GM23338 (cell line): ENCODE measurements at regions not wholly inside any gene's neighbourhood (a gene's known extent, or its start where the extent isn't known, plus 50 kb on each side); places are given as distances from the start of the nearest gene placed in this dataset.

ENCODE experiments used
- CREB1 ChIP-seq: fragments of 250-450 bp; sonication (Bioruptor Pico); IDR thresholded peaks from 2 replicates; pipeline ENCODE4 v1.5.0; 2020; ENCODE audit warnings: low read depth, mild to moderate bottlenecking, moderate library complexity
- EZH2 ChIP-seq: fragments of 200-600 bp; sonication (generic); IDR thresholded peaks from one replicate; pipeline ENCODE4 v1.8.0; 2017; ENCODE audit warnings: antibody characterized with exemption, mild to moderate bottlenecking, low read depth; ENCODE audit not compliant: unreplicated experiment
- EZH2phosphoT487 ChIP-seq: fragments of 200-600 bp; sonication (generic); IDR thresholded peaks from one replicate; pipeline ENCODE4 v1.8.1; 2018; ENCODE audit warnings: antibody characterized with exemption; ENCODE audit not compliant: unreplicated experiment
- NANOG ChIP-seq: IDR thresholded peaks from 2 replicates; pipeline ENCODE4 v1.6.1; 2016; ENCODE audit warnings: antibody characterized with exemption, borderline replicate concordance
- POLR2AphosphoS5 ChIP-seq: IDR thresholded peaks from 2 replicates; pipeline ENCODE4 v1.6.1; 2016; ENCODE audit warnings: antibody characterized with exemption, low read depth
- TF ChIP-seq, protein P1 (sequence below): IDR thresholded peaks from one replicate; pipeline ENCODE4 v1.6.1; 2018; ENCODE audit warnings: antibody characterized with exemption; ENCODE audit not compliant: unreplicated experiment
- TF ChIP-seq, protein P2 (sequence below), 2 experiments: fragments of 200-600 bp in 1 of 2; sonication (generic) in 1 of 2; conservative IDR thresholded peaks; 2 replicates each; pipeline versions ENCODE4 v1.5.1 to v1.6.1; 2016 to 2017; ENCODE audit warnings: antibody characterized with exemption in 2 of 2, low read depth in 2 of 2, mild to moderate bottlenecking in 2 of 2, moderate library complexity in 1 of 2

DNA sequence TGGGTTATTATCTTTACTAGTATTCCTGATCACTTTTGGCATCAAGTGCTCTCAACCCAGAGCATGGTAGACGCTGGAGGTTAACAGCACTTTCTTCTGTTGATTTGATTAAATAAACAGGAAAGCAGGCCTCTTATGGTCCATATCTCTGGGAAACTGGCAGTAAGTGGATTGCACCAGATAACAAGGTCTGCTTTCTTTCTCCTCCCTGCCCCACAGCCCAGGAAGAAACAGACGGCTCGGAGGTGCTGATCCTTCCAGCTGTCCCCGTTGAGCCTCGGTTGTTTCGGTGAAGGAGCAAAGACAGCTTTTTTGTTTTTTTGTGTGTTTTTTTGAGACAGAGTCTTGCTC lies 100.8 kb upstream of the KCTD1 start:
- TF ChIP-seq POLR2AphosphoS5 (no peak), EZH2 (no peak), EZH2phosphoT487 (no peak), NANOG (no peak), CREB1 (CRISPR knock-in tag) (no peak)
- TF ChIP-seq, protein P1, sequence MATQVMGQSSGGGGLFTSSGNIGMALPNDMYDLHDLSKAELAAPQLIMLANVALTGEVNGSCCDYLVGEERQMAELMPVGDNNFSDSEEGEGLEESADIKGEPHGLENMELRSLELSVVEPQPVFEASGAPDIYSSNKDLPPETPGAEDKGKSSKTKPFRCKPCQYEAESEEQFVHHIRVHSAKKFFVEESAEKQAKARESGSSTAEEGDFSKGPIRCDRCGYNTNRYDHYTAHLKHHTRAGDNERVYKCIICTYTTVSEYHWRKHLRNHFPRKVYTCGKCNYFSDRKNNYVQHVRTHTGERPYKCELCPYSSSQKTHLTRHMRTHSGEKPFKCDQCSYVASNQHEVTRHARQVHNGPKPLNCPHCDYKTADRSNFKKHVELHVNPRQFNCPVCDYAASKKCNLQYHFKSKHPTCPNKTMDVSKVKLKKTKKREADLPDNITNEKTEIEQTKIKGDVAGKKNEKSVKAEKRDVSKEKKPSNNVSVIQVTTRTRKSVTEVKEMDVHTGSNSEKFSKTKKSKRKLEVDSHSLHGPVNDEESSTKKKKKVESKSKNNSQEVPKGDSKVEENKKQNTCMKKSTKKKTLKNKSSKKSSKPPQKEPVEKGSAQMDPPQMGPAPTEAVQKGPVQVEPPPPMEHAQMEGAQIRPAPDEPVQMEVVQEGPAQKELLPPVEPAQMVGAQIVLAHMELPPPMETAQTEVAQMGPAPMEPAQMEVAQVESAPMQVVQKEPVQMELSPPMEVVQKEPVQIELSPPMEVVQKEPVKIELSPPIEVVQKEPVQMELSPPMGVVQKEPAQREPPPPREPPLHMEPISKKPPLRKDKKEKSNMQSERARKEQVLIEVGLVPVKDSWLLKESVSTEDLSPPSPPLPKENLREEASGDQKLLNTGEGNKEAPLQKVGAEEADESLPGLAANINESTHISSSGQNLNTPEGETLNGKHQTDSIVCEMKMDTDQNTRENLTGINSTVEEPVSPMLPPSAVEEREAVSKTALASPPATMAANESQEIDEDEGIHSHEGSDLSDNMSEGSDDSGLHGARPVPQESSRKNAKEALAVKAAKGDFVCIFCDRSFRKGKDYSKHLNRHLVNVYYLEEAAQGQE = no peak
- TF ChIP-seq, protein P2, sequence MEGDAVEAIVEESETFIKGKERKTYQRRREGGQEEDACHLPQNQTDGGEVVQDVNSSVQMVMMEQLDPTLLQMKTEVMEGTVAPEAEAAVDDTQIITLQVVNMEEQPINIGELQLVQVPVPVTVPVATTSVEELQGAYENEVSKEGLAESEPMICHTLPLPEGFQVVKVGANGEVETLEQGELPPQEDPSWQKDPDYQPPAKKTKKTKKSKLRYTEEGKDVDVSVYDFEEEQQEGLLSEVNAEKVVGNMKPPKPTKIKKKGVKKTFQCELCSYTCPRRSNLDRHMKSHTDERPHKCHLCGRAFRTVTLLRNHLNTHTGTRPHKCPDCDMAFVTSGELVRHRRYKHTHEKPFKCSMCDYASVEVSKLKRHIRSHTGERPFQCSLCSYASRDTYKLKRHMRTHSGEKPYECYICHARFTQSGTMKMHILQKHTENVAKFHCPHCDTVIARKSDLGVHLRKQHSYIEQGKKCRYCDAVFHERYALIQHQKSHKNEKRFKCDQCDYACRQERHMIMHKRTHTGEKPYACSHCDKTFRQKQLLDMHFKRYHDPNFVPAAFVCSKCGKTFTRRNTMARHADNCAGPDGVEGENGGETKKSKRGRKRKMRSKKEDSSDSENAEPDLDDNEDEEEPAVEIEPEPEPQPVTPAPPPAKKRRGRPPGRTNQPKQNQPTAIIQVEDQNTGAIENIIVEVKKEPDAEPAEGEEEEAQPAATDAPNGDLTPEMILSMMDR (conservative IDR thresholded peaks at IDR 0.05; ENCODE audit: low read depth in 2 of 2) = no peak
